GM12874 (cell line): ENCODE measurements at regions not wholly inside any gene's neighbourhood (a gene's known extent, or its start where the extent isn't known, plus 50 kb on each side); places are given as distances from the start of the nearest gene placed in this dataset.

Experiments used
- TF ChIP-seq, protein P1 (sequence below): IDR thresholded peaks from 2 replicates; pipeline ENCODE4 v1.5.1; 2011; ENCODE audit warnings: low read depth, mild to moderate bottlenecking, control low read depth, low read length, moderate library complexity; ENCODE audit not compliant: insufficient read depth

- TF ChIP-seq, protein P1, sequence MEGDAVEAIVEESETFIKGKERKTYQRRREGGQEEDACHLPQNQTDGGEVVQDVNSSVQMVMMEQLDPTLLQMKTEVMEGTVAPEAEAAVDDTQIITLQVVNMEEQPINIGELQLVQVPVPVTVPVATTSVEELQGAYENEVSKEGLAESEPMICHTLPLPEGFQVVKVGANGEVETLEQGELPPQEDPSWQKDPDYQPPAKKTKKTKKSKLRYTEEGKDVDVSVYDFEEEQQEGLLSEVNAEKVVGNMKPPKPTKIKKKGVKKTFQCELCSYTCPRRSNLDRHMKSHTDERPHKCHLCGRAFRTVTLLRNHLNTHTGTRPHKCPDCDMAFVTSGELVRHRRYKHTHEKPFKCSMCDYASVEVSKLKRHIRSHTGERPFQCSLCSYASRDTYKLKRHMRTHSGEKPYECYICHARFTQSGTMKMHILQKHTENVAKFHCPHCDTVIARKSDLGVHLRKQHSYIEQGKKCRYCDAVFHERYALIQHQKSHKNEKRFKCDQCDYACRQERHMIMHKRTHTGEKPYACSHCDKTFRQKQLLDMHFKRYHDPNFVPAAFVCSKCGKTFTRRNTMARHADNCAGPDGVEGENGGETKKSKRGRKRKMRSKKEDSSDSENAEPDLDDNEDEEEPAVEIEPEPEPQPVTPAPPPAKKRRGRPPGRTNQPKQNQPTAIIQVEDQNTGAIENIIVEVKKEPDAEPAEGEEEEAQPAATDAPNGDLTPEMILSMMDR = no peak
Measured at GRCh38 chr1:163585796-163586195, 264.0 kb downstream of the NUF2 start.

DNA sequence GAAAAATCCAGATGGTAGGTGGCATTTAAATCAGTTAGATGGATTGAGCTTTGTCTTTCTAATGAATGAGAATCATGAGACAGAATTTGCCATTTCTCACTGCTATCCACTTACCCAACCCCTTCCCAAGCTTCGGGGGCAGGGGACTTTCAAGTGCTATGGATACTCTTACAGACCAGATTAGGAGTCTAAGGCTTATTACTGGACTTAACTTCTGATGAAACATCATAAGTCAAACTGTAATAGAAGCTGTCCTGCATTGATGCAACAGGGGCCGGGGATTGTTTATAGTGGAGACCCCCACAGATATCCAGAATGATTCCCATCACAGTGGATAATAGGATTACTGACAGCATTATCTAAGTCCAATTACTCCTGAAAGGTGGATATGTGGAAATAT is 267.0 kb downstream of the NUF2 start:
- TF ChIP-seq, protein P1 = no peak

GRCh38 chr1:163589735-163590134 is 268.0 kb downstream of the NUF2 start:
- TF ChIP-seq, protein P1 = no peak

- TF ChIP-seq, protein P1 = no peak
Measured at GRCh38 chr1:163596541-163597258, 274.9 kb downstream of the NUF2 start.

DNA sequence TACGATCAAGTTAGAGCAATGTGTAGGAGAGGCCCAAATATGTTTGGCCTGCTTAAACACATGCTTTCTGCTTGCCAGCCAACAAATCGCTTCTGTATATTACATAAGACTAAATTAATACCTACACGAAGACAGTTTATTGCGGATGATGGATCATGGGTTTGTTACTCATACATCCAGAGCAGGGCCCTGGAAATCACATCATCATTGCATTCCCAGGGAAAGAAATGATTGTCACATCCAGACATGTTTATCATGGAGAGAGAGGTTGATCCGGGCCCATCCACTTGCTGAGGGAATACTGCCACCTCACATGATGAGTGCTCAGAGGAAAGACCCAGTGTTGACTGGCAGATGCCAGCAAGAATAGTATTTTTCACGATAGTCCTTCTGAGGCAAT is 282.6 kb downstream of the NUF2 start:
- TF ChIP-seq, protein P1 = no peak

DNA sequence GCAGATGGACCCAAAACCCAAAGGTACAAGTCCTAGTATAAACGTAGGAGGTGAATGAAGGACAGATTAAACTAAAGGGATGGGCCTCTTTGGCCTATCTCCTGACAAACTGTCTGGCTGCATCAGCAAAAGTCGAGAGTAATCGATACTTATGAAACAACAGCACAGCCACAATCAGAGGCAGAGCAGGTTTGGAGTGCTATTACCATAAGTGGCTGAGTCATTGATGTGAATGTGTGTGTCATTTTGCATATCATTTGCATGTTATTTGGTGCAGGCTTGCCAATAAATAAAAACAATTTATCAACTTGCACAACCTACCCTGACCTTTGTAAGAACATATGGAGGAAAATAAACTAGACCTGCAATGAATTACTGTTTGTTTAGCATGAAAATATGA is 283.1 kb downstream of the NUF2 start:
- TF ChIP-seq, protein P1 = no peak

GRCh38 chr1:163608979-163609378 is 287.2 kb downstream of the NUF2 start:
- TF ChIP-seq, protein P1 = no peak
